Tongue (tissue), 1 donor: ENCODE measurements at regions not wholly inside any gene's neighbourhood (a gene's known extent, or its start where the extent isn't known, plus 50 kb on each side); places are given as distances from the start of the nearest gene placed in this dataset.
"Not testable (repeated sequence)": the region's sequence is repeated elsewhere in the genome, so short reads cannot be mapped to it uniquely, and the experiment has no call there.

Source experiments
- DNase-seq: peaks from one replicate; pipeline ENCODE4 v3.0.0-alpha.2; 2015

GRCh38 chr7:49670991-49671390 lies 102.4 kb upstream of the VWC2 start:
- DNase-seq: no peak

GRCh38 chr7:49692516-49692915 lies 80.9 kb upstream of the VWC2 start:
- DNase-seq: no peak

DNA sequence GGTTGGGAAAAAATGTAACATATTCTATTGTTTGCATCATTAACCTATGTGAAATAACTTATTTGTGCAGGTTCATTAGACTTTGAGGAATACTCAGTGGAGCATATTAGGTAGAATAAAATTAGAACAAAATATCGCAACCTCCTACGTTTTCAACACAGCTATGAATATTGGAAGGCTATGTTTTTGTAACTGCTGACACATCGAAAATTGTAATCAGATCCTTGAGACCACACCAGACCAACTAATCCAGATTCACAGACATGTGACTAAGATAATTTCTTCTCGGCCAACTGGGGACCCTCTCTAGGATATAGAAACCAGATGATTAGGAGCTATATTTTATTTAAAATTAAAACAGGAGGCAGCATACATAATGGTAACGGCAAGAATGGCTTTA lies 77.5 kb upstream of the VWC2 start:
- DNase-seq: no peak

DNA sequence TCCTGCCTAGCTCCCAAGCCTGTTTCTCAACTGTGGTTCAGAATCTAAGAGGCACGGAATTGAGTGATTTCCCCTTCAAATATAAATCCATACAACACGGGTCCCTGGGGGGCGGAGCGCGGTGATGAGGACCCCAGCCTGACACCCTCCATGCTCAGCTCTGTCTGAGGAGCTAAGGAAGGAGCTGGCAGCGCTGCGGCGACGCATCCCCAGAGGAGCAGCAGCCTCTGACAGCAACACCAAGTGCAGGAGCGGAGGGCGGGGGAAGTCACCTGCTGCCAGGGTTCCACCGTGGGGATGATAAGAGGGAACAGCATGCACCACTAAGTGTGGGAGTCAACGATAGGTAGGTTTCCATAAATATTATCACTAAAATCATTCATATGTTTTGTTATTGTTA lies 72.6 kb upstream of the VWC2 start:
- DNase-seq: no peak

GRCh38 chr7:49702099-49702498 lies 71.3 kb upstream of the VWC2 start:
- DNase-seq: peak; percentile 14

GRCh38 chr7:49703337-49703736 lies 70.1 kb upstream of the VWC2 start:
- no peak for DNase-seq

DNA sequence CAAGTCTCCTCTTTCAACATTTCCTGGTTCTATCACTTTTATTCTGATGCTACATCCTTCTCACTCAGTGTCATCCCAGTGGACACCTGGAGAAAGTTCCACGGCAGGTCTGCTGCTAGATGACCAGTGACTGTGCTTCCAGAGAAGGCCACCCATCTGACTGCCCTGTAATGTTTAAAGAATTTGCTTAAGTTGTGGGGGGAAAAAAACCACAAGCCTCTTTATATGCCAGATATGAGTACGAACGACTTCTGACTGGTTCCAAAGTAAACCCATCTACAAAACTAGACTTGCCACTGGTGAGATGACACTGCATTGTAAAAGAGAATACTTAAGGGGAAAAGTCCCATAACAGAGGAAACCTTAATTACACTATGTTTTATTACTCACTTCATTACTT lies 69.6 kb upstream of the VWC2 start:
- no peak for DNase-seq

GRCh38 chr7:49706106-49706505 lies 67.3 kb upstream of the VWC2 start:
- no peak for DNase-seq

- DNase-seq: no peak
Observed at GRCh38 chr7:49707891-49708290, 65.5 kb upstream of the VWC2 start.

GRCh38 chr7:49708590-49708989 lies 64.8 kb upstream of the VWC2 start:
- no peak for DNase-seq

DNA sequence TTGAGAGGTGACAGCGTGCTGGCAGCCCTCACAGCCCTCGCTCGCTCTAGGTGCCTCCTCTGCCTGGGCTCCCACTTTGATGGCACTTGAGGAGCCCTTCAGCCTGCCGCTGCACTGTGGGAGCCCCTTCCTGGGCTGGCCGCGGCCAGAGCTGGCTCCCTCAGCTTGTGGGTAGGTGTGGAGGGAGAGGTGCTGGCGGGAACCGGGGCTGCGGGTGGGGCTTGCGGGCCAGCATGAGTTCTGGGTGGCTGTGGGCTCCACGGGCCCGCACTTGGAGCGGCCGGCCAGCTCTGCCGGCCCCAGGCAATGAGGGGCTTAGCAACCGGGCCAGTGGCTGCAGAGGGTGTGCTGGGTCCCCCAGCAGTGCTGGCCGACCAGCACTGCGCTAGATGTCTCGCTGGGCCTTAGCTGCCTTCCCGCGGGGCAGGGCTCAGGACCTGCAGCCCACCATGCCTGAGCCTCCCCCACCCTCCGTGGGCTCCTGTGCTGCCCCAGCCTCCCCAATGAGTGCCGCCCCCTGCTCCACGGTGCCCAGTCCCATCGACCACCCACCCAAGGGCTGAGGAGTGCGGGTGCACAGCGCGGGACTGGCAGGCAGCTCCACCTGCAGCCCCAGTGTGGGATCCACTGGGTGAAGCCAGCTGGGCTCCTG lies 62.2 kb upstream of the VWC2 start:
- not testable (repeated sequence) for DNase-seq

- no peak for DNase-seq
Observed at GRCh38 chr7:49714182-49714581, 59.3 kb upstream of the VWC2 start.

DNA sequence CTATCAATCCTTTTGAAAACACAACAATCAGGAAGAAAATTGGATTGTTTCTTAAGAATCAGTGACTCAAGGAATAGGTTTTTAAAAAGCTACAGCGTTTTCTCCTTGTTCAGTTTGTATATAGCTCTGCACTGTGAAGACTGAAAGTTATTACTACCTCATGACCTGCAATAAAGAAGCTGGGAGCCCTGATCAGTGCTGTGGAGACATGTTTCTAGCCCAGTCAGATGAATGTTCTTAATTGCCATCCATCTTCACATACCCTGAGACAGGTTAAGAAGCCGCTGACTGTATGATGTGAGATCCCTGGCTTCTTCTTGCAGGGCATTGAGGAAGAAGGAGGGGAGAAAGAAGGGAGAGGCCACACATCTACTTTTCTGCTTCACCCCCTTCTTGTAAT lies 58.0 kb upstream of the VWC2 start:
- no peak for DNase-seq

GRCh38 chr7:49717547-49717946 lies 55.9 kb upstream of the VWC2 start:
- no peak for DNase-seq

DNA sequence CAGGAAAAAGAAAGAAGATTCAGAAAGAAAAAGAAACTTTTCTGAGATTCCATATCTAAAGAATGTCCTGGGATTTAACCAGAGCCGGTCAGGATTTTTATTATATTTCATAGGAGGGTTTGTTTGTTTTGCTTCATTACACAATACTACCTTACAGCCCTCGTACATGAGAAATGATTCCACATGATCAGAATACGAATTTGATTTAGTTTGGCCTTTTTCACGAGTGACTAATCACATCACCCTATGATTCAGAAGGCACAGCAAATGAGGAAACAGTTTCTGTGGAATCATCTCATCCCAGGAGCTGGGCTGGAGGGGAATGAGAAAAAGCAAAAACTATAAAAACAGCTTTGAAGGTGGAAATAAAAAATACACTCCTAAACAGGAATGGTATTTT lies 54.7 kb upstream of the VWC2 start:
- DNase-seq: no peak

DNA sequence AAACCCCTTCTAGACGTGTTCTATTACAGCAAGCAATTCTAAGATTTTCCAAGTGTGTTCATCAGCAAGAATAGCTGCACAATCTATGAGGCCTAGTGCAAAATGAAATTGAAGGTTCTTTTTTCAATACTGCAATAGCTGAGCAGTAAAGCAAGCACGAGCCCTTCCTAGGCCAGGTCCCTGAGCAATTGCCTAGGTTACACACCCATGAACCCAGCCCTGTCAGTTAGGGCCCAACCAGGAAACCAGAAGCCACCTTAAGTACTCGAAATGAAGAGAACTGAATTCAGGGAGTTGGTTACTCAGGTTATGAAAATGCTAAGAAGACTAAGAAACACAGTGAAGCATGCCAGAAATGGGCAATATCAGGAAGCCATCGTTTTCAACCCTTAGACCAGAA lies 52.0 kb upstream of the VWC2 start:
- no peak for DNase-seq
